ENCODE measurements at regions not wholly inside any gene's neighbourhood (a gene's known extent, or its start where the extent isn't known, plus 50 kb on each side); places are given as distances from the start of the nearest gene placed in this dataset.

DNA sequence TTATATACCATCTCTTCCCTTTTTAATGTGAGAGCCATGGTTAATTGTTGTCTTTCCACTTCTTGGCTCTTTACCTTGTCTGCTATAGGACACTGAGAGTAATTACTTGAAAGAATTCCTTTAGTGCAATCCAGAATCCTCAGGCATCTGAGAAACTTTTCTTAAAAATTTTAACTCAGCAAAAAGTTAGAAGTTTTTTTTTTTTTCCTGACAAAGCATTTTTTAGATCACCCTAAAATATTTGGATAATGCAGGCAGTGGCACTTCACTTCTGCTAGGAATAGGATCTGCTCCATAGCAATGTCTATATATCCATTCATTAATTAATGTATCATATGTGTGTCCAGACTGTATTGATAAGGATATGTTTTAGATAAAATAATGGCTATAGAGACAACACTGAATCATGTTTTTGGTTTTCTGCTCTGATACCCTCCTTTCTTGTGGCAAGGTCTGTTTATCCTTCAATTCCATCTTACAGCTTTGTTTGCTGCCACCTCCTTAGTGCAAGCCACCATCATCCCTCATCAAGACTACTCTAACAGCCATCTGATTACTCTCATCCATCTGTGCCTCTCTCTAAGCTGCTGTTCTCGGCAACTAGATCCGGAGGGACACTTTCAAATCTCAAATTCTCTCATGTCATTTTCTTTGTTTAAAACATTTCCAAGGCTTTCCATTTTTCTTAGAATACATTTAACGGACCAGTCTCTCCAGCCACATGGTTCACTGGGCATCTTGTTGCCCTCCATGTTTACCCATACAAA, 563.5 kb downstream of the EDEM1 start:
- no peak for DNase-seq (ENCODE audit: low read depth, low spot score)
- H3K27ac Mint-ChIP-seq (ENCODE audit: unreplicated experiment), result no peak overlapping the region
- H3K4me3 Mint-ChIP-seq, result no peak overlapping the region
- no peaks in the 10 kb centered on the region for H3K36me3 Mint-ChIP-seq (ENCODE audit: low read depth)
- TF ChIP-seq, protein P1, sequence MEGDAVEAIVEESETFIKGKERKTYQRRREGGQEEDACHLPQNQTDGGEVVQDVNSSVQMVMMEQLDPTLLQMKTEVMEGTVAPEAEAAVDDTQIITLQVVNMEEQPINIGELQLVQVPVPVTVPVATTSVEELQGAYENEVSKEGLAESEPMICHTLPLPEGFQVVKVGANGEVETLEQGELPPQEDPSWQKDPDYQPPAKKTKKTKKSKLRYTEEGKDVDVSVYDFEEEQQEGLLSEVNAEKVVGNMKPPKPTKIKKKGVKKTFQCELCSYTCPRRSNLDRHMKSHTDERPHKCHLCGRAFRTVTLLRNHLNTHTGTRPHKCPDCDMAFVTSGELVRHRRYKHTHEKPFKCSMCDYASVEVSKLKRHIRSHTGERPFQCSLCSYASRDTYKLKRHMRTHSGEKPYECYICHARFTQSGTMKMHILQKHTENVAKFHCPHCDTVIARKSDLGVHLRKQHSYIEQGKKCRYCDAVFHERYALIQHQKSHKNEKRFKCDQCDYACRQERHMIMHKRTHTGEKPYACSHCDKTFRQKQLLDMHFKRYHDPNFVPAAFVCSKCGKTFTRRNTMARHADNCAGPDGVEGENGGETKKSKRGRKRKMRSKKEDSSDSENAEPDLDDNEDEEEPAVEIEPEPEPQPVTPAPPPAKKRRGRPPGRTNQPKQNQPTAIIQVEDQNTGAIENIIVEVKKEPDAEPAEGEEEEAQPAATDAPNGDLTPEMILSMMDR (conservative IDR thresholded peaks at IDR 0.05), result no peak
- peaks cover 3% of the 10 kb centered on the region for H3K9me3 Mint-ChIP-seq
- H3K4me1 Mint-ChIP-seq, result peaks cover 5% of the 10 kb centered on the region
- H3K27me3 Mint-ChIP-seq (ENCODE audit: low read depth), result peaks cover 12% of the 10 kb centered on the region

DNA sequence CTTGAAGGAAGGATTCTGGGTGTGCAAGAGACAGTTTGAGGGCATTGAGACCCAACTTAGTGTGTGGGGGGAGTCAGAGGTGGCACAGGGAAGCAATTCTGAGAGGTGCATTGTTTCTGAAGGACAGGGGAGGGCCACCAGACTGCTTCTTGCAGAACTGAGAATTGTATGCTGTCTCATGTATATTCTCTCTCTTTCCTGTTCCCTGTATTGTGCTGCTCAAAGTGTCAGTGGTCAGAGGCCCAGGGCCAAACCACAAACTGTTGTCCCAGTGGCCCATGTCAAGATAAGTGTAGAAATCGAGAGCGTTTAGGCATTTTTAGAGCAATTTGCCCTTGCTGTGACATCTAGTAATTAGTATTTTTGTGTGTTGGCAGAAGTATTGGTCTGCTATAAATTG, 567.1 kb downstream of the EDEM1 start:
- H3K4me3 Mint-ChIP-seq, result no peak overlapping the region
- peaks cover 3% of the 10 kb centered on the region for H3K9me3 Mint-ChIP-seq
- no peak for DNase-seq (ENCODE audit: low read depth, low spot score)
- H3K36me3 Mint-ChIP-seq (ENCODE audit: low read depth), result no peaks in the 10 kb centered on the region
- H3K4me1 Mint-ChIP-seq, result peaks cover 5% of the 10 kb centered on the region
- peaks cover 3% of the 10 kb centered on the region for H3K27me3 Mint-ChIP-seq (ENCODE audit: low read depth)
- TF ChIP-seq, protein P1 (conservative IDR thresholded peaks at IDR 0.05), result no peak
- no peak overlapping the region for H3K27ac Mint-ChIP-seq (ENCODE audit: unreplicated experiment)

DNA sequence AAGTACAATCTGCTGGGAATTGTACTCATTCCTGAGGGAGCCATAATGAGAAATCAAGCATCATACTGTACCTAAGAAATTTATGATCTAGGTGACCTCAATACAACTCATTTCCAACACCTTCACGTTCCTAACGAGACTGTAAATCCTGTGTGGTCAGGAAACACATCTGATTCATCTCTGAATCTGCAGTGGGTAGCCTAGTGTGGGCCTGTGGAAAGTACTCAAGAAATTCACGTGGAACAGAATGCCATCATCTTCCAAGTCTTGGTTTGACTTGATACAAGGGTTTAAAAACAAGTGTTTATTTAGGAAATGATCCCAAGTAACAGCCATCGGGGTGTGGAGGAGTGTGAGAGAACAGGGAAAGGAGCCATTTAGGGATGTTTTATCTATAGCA, 568.9 kb downstream of the EDEM1 start:
- no peak overlapping the region for H3K27ac Mint-ChIP-seq (ENCODE audit: unreplicated experiment)
- H3K4me1 Mint-ChIP-seq, result peaks cover 5% of the 10 kb centered on the region
- no peaks in the 10 kb centered on the region for H3K36me3 Mint-ChIP-seq (ENCODE audit: low read depth)
- TF ChIP-seq, protein P1 (conservative IDR thresholded peaks at IDR 0.05), result no peak
- H3K27me3 Mint-ChIP-seq (ENCODE audit: low read depth), result peaks cover 3% of the 10 kb centered on the region
- H3K4me3 Mint-ChIP-seq, result no peak overlapping the region
- H3K9me3 Mint-ChIP-seq, result peaks cover 3% of the 10 kb centered on the region
- DNase-seq (ENCODE audit: low read depth, low spot score), result no peak

DNA sequence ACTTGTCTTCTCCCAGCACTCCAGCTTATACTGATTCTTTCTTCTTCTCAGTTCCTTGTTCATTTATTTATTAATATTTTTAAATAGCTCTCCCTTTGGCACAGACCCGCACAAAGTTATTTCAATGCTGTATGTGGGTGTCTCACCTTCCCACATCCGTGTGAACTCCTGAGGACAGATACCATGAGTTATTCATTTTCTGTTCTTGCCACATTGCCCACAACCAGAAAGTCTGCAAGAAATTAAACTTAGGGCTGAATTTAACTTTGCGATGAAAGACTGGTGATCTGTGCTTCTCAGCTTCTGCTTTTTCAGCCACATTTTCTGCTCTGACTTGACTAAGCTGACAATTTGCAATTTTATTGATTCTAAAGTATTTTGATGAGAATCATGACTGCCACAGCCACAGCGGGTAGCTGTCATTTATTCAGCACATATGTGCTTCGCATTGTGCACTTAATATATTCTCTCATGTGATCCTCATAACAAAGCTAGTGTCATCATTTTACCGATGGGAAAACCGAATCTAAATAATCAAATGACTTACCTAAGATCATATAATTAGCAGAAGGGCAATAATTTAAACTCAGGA, 569.8 kb downstream of the EDEM1 start:
- H3K9me3 Mint-ChIP-seq, result no peaks in the 10 kb centered on the region

DNA sequence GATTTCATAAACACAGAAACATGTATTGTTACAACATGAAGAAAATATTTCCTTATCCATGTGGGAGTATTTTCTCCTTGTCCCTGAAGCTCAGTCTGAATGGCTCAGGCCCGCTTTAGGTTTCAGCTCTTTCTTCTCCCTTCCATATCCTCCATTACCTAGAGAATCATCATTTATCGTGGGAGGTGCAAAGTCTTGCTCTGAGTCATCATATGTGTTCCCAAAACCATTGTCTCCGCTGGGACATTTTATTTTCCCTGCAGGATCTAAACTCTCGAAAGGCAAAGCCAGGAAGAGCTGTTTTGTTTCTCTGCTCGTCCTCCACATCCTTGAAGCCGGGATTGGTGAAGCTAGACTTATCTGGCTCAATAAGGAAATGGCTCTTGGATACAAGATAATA, 571.2 kb downstream of the EDEM1 start:
- Mint-ChIP-seq H3K4me3 (no peak overlapping the region), H3K27me3 (ENCODE audit: low read depth) (no peaks in the 10 kb centered on the region), H3K4me1 (peaks cover 5% of the 10 kb centered on the region), H3K36me3 (ENCODE audit: low read depth) (no peaks in the 10 kb centered on the region), H3K9me3 (no peaks in the 10 kb centered on the region), H3K27ac (ENCODE audit: unreplicated experiment) (no peak overlapping the region)
- DNase-seq (ENCODE audit: low read depth, low spot score), result no peak
- TF ChIP-seq, protein P1 (conservative IDR thresholded peaks at IDR 0.05), result no peak

More for the DNA sequence above, 569.8 kb downstream of the EDEM1 start:
- H3K27me3 Mint-ChIP-seq (ENCODE audit: low read depth), result no peaks in the 10 kb centered on the region
- no peak overlapping the region for H3K27ac Mint-ChIP-seq (ENCODE audit: unreplicated experiment)
- DNase-seq (ENCODE audit: low read depth, low spot score), result no peak
- no peaks in the 10 kb centered on the region for H3K36me3 Mint-ChIP-seq (ENCODE audit: low read depth)
- no peak overlapping the region for H3K4me3 Mint-ChIP-seq
- TF ChIP-seq, protein P1 (conservative IDR thresholded peaks at IDR 0.05), result no peak
- peaks cover 5% of the 10 kb centered on the region for H3K4me1 Mint-ChIP-seq

Measured in neural crest cell (in vitro differentiated cells).